Right lobe of liver (tissue), 6 donors: ENCODE measurements at regions not wholly inside any gene's neighbourhood (a gene's known extent, or its start where the extent isn't known, plus 50 kb on each side); places are given as distances from the start of the nearest gene placed in this dataset.
A peak's percentile ranks its signal among the peaks of the same experiment; 100 is the strongest.
"Not testable (repeated sequence)": the region's sequence is repeated elsewhere in the genome, so short reads cannot be mapped to it uniquely, and the experiment has no call there.

Source experiments
- ATAC-seq, 4 donors: fragments of 200-7000 bp; cut with Tn5 transposase; one replicate each; pipeline ENCODE4 v1.9.1; 2020; ENCODE audit warnings: mild to moderate bottlenecking in 4 of 4, moderate library complexity in 4 of 4
- DNase-seq, 3 donors: peaks; one replicate each; pipeline ENCODE4 v3.0.0-alpha.2; 2020
- H3K27ac ChIP-seq, 3 donors: fragments of 200-600 bp; one replicate each; pipeline ENCODE4 v1.8.0; 2022
- H3K27me3 ChIP-seq, 2 donors: fragments of 200-600 bp; one replicate each; pipeline ENCODE4 v1.8.0; 2022
- H3K36me3 ChIP-seq, 4 donors: fragments of 200-600 bp; sonication (generic) in 1 of 4; one replicate each; pipeline versions ENCODE4 v1.5.1 to v1.8.0; 2017 to 2022; ENCODE audit warnings: control low read depth in 1 of 4
- H3K4me1 ChIP-seq, 4 donors: fragments of 200-600 bp; sonication (generic) in 1 of 4; one replicate each; pipeline versions ENCODE4 v1.5.1 to v1.8.0; 2017 to 2022; ENCODE audit warnings: control low read depth in 1 of 4
- H3K4me3 ChIP-seq, 3 donors: fragments of 200-600 bp; one replicate each; pipeline ENCODE4 v1.8.0; 2022
- H3K9me3 ChIP-seq, 4 donors: fragments of 200-600 bp; sonication (generic) in 1 of 4; one replicate each; pipeline versions ENCODE4 v1.5.1 to v1.8.0; 2017 to 2022; ENCODE audit warnings: control low read depth in 1 of 4
- WGBS: methylation state at CpG from one replicate; pipeline ENCODE4 v1.1.6; 2018; ENCODE audit warnings: low coverage, low lambda C conversion rate; ENCODE audit not compliant: insufficient coverage; ENCODE audit errors: missing lambda C conversion rate; 5-methylcytosine and 5-hydroxymethylcytosine counted together
- intact Hi-C, 2 donors: fragments of 100-400 bp; cut with DNase I; formaldehyde crosslinking; loops; one replicate each; pipeline versions ENCODE4 v1.11.2 to v1.14.1; 2022
- donor health status: DM: no; HTN: yes; CAD: no.
- donor health status: DM: no; HTN: no; CAD: no.
- donor health status: DM: no; HTN: no; CAD: no.
- donor health status: DM: no; HTN: yes; CAD: no.
- donor health status: DM: no; HTN: yes; CAD: no.

DNA sequence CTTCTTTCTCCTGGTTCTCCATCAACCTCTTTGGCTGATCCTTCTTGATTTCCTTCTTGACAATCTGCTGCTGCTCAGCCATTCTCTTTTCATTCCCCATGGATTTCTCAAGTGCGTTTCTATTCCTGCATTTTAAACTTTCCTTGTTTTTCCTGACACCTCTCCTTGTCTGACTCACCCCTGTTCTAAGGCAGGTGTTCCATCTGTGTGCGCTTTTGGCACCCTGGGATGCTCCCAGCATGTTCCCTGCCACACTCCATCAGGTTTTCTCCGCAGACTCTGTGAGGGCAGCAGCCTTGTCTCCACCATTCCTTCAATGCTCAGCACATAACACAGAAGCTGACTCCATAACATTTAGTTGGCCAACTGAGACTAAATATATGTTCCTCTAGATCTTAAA is 1618.2 kb downstream of the SPATA31A7 start:
- WGBS: 31% methylated on average over 3 of the region's 3 CpGs
- H3K9me3 ChIP-seq, H3K27ac ChIP-seq, DNase-seq, H3K4me1 ChIP-seq, H3K4me3 ChIP-seq, intact Hi-C loops, ATAC-seq, H3K36me3 ChIP-seq: not testable (repeated sequence)
- peaks cover 0 to 13% of the 10 kb centered on the region in 2 donors for H3K27me3 ChIP-seq

DNA sequence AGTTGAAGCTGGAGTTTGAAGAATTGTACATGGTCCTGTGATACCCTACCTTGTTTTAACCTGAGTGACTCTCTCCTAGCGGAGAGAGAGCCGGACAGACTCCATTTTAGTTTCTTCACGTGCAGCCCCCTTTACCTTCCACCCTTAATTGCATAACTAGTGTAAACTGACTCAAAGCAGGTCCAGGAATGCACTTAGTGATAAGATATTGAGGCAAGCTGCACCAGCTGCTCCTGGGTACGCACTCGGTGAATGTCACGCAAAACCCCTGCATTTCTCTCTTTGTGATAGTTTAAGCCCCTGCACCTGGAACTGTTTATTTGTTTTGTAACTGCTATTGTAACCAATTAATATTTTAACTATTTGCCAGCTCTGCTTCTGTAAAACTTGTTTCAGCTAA is 1620.5 kb downstream of the SPATA31A7 start:
- H3K9me3 ChIP-seq, H3K27ac ChIP-seq, intact Hi-C loops, H3K27me3 ChIP-seq, H3K4me3 ChIP-seq, DNase-seq, ATAC-seq, H3K36me3 ChIP-seq, H3K4me1 ChIP-seq: not testable (repeated sequence)
- WGBS: 42% methylated on average over 4 of the region's 6 CpGs

DNA sequence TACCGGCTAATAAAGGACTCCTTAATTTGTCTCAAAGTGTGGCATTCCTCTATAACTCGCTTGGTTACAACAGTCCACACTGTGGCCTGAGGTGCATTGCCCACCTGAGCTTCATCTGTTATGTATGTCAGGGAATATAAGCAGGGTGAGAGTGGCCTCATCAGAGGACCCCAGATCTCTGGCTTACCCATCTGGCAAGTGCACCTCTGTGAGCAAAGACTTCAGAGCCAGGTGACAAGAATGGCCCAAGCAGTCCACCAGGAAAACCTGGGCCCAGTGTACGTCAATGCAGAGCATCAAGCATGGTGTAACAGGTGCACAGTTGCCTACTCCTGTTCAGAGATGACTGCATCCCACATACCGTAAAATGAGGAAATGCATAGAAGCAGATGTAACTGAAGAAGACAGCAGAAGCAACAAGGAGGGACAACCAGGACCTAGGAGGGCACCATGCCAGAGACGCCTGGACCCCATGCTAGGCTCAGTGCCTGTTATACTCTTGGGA is 1621.0 kb downstream of the SPATA31A7 start:
- H3K4me3 ChIP-seq, H3K27me3 ChIP-seq, H3K4me1 ChIP-seq, H3K27ac ChIP-seq, ATAC-seq, H3K36me3 ChIP-seq, DNase-seq, intact Hi-C loops, H3K9me3 ChIP-seq: not testable (repeated sequence)
- 46% methylated on average over 5 of the region's 5 CpGs for WGBS

DNA sequence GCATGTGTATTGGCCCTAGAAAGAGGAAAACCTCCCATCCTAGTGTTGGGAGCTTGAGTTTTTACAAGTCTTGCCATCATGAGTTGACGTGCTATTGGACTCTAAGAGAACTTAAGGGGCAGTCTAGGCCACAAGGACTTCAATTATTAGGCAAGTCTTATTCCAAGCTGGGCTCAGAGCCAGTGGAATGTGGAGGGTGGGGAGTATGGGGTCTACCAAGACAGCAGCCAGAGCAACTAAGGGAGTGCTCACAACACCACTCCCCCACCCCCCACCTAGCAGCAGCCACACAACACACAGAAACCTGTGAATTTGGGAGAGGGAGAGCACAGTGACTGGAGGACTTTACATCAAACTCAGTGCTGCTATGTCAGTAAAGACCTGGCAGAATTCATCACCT is 1625.6 kb downstream of the SPATA31A7 start:
- H3K27me3 ChIP-seq, H3K4me1 ChIP-seq, ATAC-seq, H3K36me3 ChIP-seq, H3K4me3 ChIP-seq, DNase-seq, H3K27ac ChIP-seq, H3K9me3 ChIP-seq, intact Hi-C loops: not testable (repeated sequence)
- 35% methylated on average over 1 of the region's 1 CpG for WGBS

DNA sequence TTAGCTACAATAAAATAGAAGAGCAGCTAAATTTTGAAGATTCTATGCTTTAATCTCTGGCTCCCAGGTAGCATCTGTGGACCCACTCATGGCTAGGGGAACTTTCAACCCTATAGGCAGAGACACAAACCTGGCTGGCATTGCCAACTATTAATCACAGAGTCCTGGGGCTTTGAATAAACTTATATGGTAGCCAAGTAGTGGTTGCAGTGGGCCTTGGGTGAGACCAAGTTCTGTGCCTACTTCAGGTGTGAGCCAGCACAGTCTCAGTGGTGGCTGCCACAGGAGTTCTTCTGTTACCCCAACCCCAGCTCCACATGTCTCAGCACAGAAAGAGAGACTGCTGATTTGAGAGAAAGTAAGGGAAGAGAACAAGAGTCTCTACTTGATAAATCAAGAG is 1626.5 kb downstream of the SPATA31A7 start:
- H3K9me3 ChIP-seq, intact Hi-C loops, ATAC-seq, H3K27ac ChIP-seq, H3K36me3 ChIP-seq, H3K27me3 ChIP-seq, H3K4me3 ChIP-seq, H3K4me1 ChIP-seq: not testable (repeated sequence)
- peak in 1 of 3 donors; percentile 53 for DNase-seq

DNA sequence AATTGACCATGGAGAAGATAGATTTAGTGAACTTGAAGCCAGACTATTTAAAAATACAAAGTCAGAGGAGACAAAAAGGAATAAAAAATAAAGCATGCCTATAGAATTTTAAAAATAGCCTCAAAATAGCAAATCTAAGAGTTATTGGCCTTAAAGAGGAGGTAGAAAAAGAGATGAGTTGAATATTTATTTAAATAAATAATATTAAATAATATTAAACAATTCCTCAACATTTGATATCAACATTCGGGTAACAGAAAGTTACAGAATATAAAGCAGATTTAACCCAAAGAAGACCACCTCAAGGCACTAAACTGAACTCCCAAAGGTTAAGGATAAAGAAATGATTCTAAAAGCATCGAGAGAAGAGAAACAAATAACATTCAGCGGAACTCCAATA is 1627.4 kb downstream of the SPATA31A7 start:
- WGBS: 54% methylated on average over 2 of the region's 3 CpGs
- H3K36me3 ChIP-seq, H3K27ac ChIP-seq, intact Hi-C loops, H3K27me3 ChIP-seq, ATAC-seq, DNase-seq, H3K4me1 ChIP-seq, H3K4me3 ChIP-seq, H3K9me3 ChIP-seq: not testable (repeated sequence)

DNA sequence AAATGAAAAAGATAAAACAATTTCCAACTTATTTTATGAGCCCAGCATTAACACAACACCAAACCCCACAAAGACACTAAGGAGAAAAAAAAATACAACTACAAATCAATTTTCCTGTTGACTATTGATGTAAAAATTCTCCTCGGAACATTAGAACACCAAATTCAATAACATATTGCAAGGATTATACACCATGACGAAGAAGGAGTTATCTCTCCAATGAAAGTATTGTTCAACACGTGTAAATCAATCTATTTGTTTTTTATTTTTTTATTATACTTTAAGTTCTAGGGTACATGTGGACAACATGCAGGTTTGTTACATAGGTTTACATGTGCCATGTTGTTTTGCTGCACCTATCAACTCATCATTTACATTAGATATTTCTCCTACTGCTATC is 1632.3 kb downstream of the SPATA31A7 start:
- intact Hi-C loops: not testable (repeated sequence)
- peak in 1 of 4 donors; percentile 36 for ATAC-seq

DNA sequence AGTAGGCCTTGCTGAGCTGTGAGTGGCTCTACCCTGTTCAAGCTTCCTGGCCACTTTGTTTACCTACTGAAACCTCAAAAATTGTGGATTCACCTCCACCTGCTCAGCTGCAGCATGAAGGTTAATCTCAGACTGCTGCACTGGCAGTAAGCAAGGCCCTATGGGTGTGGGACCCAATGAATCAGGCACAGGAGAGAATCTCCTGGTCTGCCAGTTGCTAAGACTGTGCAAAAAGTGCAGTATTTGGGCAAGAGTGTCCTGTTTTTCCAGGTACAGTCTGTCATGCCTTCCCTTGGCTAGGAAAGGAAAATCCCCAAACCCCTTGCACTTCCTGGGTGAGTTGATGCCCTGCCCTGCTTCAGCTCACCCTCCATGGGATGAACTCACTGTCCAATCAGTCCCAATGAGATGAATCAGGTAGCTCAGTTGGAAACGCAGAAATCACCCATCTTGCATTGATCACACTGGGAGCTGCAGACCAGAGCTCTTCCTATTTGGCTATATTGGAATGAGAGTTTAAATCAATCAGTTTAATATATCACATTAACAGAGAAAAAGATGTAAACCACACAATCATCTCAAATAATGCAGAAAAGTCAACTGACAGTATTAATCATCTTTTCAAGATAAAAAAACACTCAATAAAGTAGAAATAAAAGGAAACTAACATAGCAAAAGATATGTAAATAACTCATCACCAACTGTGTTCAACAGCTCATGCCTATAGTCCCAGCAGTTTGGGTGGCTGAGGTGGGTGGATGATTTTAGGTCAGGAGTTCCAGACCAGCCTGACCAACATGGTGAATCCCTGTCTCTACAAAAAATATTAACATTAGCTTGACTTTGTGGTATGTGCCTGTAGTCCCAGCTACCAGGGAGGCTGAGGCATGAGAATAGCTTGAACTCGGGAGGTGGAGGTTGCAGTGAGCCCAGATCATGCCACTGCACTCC is 1638.4 kb downstream of the SPATA31A7 start:
- H3K4me3 ChIP-seq, intact Hi-C loops, H3K27me3 ChIP-seq: not testable (repeated sequence)

More for the DNA sequence above, 1632.3 kb downstream of the SPATA31A7 start:
- H3K27me3 ChIP-seq, H3K27ac ChIP-seq, H3K4me3 ChIP-seq, H3K9me3 ChIP-seq, H3K36me3 ChIP-seq, H3K4me1 ChIP-seq, DNase-seq: not testable (repeated sequence)
- 21% methylated on average over 3 of the region's 3 CpGs for whole genome bisulfite sequencing

DNA sequence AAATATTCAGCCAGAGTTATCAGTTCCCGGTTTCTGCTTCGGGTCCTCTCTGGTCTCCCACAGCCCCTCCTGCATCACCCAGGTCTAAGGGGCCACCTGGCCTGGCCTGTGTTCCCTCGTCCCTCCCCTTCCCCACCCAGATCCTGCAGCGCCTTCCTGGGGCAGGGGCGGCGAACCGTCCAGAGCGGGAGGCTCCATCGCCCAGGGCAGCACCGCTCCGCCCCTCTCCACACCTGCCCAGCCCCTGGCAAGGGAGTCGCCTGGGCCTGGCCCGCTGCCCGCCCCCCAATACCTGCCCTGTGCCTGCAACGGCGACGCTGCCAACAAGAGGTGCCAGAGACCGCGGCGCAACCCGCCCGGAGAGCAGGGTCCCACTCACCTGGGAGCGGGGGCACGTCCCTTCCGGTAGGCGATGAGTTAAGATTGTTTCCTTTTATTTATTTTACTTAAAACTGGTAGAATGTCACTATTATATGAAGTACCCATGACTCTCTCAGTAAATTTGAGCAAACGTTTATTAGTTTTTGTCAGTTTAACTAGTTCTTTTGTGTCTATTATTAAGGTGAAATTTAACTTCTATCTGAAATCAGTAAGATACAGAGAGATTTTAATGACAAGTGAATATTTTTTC is 1641.1 kb downstream of the SPATA31A7 start:
- H3K4me3 ChIP-seq: not testable (repeated sequence)
- ATAC-seq: peak in 1 of 4 donors; percentile 56

More for the DNA sequence above, 1638.4 kb downstream of the SPATA31A7 start:
- 33% methylated on average over 1 of the region's 2 CpGs for WGBS
- H3K27ac ChIP-seq, H3K9me3 ChIP-seq, DNase-seq, H3K36me3 ChIP-seq, H3K4me1 ChIP-seq: not testable (repeated sequence)
- peak in 2 of 4 donors; percentile 37 to 56 for ATAC-seq

DNA sequence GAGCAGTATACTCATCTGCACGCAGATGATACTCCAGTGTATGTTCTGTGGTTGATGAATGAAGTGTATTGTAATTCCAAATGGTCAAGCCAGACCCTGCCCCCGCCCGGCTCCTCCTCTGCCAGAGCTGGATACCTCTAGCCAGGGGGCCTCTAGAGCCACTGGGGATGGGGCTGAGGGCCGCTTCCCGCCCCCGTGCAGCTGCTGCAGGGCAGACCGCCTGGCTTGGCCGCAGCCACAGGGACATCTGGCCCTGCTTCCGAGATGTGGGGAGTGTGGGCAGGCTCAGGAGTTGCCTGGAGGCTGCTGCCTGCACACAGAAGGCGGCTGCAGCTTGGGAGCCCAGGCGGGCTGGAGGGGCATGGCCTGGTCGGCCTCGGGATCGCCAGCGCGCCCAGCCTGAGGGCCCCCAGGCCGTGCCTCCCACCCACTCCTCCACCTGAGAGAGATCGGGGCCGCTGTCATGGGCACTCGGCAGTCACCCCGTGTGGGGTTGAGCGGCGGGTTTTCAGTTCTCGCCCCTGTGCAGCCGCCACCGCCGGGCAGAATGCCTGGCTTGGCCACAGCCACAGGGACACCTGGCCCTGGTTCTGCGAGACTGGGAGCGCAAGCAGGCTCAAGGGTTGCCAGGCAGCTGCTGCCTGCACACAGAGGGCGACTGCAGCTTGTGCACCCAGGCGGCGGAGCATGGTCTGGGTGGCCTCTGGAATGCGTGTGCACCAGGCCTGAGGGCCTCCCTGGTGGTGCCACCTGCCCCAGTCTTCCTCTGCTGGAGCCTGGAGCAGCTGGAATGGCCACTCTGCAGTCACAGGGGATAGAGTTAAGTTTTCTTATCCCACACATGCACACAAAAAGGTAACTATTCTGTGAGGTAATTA is 1643.7 kb downstream of the SPATA31A7 start:
- WGBS: 32% methylated on average over 17 of the region's 33 CpGs
- H3K4me3 ChIP-seq, H3K4me1 ChIP-seq, H3K9me3 ChIP-seq, H3K27ac ChIP-seq, ATAC-seq, H3K27me3 ChIP-seq, H3K36me3 ChIP-seq, DNase-seq, intact Hi-C loops: not testable (repeated sequence)

More for the DNA sequence above, 1641.1 kb downstream of the SPATA31A7 start:
- H3K36me3 ChIP-seq, H3K4me1 ChIP-seq, intact Hi-C loops, H3K9me3 ChIP-seq, DNase-seq, H3K27ac ChIP-seq, H3K27me3 ChIP-seq: not testable (repeated sequence)
- 22% methylated on average over 21 of the region's 27 CpGs for WGBS
